HG03159 (cell line): ENCODE measurements at regions not wholly inside any gene's neighbourhood (a gene's known extent, or its start where the extent isn't known, plus 50 kb on each side); places are given as distances from the start of the nearest gene placed in this dataset.

Experiments used
- ATAC-seq: cut with Tn5 transposase; IDR thresholded peaks from one replicate; pipeline ENCODE4 v1.9.1; 2021; ENCODE audit warnings: mild to moderate bottlenecking, moderate library complexity; ENCODE audit not compliant: unreplicated experiment

DNA sequence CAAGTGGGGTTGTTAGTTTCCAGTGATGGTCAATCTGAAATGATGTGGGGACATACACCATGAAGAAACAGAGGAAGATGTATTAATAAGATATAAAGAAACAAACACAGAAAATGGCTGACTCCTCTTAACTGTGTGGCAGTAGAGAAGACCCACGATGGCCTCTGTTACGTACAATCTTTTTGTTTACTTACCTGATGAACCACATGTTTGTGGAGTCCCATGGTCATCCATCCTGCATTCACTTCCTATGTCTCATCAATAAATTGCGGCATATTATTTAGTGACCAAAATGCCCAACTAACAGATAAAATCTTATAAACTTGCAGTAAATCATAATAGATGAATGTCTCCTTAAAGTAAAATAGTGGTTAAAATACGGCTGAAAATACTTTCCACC, 740.1 kb upstream of the LINC00305 start:
- ATAC-seq: no peak

DNA sequence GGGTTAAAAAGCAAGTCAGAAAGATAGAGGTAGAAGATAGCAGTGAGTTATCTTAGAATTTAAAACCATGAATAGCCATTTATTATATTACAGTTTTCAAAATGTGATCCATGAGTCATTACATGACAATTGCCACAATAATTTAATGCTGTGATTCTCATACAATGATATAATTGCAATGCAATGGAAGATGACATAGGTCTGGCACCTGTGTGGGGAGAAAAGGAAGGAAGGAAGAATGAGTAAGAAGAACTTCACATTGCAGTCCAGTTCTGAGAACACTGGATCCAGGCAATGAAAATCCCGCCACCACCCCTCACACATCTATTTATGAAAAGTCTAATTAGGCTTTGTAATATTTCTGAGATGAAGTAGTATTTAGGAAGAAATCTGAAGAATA, 738.1 kb upstream of the LINC00305 start:
- ATAC-seq: no peak

DNA sequence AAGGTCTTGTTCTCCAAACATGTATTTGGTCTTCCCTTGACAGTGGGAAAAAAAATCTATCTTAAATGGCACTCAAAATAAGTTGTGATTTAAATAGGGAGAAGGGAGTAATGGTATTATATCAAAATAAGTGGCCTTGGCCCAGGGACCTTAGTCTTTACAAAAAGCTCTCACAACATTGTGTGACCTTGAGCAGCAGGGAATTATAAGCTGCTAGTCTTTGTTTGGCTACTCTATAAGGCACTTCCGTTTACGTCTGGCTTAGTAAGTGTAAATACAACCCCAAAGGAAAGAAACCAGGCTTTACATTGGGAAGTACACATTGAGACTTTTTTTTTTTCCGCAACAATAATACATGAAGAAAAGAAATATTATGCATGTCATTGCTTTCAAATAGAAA, 734.0 kb upstream of the LINC00305 start:
- ATAC-seq: no peak

DNA sequence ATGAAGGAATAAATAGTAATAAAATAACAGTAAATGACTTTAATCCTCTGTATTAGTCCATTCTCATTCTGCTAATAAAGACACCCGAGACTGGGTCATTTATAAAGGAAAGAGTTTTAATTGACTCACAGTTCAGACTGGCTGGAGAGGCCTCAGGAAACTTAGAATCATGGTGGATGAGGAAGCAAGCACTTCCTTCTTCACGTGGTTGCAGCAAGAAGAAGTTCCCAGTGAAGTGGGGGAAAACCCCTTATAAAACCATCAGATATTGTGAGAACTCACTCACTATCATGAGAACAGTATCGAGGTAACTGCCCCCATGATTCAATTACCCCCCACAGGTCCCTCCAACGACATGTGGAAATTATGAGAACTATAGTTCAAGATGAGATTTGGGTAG, 727.9 kb upstream of the LINC00305 start:
- ATAC-seq: no peak

DNA sequence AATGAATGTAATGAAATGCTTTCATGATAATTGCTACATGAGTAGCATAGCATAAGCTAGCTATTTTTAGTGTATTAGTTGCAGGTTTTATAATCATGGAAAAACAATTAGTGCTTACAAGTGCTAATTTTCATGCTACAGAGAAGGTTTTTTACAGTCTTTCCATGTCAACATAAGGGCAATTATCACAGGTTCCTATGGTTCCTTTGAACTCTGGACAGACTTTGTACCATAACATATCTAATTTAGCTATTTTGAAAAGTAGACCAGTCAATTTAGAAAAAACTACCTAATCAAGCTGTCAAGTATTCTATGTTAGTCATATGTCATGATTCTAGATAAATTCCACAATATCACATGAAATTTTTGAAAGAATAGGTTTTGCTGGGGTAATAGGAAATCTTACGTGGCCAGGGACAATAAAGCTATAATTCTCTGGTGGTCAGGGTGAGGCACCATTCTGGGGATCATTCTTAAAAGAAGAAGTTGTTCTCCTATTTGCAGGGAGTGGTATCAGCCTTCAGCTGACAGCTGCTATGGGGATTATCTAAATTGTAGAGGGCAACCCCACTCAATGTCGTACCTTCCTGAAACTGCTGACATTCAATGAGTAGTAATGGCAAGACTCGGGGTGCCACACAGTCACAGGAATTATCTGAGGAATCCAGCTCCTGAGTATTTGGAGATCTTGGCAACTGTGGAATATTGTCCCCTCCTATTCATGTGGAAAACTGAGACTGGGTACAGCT, 724.0 kb upstream of the LINC00305 start:
- no peak for ATAC-seq

DNA sequence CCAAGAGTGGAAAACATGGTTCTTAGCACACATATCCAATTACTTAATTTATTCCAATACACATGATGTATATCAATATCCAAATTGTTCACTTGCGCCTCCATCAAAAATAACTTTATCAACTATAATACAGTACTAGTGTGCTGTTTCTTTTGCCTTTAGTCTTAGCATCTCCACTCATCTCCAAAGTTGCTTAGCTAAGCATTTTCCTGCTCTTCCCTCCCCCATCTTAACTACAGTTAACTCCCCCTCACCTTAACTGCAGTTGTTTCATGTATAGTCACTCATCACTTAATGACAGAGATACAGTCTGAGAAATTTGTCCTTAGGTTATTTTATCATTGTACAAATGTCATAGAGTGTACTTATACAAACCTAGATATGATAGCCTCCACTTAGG, 705.2 kb upstream of the LINC00305 start:
- no peak for ATAC-seq

DNA sequence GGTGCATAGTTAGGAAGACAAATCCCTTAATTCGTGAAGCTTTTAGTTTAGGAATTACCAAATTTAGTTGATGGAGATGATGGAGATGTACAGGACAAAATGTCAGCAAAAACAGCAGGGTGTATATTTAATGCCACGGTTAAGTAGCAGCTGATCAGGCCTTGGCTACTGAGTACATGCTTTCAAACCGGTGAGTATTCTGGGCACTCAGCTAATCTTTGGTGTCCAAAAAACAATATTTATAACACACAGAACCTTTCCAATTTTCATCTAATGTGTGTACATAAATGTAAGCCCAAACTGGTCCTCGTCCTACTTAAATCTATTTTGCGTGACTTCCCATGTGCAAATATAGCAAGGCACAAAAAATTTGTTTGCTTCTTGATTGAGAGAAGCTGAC, 703.4 kb upstream of the LINC00305 start:
- ATAC-seq: no peak

DNA sequence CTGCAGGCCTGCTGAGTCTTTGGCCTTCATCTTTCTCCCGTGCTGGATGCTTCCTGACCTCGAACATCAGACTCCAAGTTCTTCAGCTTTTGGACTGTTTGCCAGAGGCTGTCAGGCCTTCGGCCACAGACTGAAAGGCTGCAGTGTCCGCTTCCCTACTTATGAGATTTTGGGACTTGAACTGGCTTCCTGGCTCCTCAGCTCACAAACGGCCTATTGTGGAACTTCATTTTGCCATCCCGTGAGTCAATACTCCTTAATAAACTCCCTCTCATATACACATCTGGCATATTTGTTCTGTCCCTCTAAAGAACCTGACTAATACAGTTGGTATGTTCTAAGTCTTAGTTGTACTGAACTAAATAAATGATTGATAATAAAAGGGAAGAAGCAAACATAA, 702.8 kb upstream of the LINC00305 start:
- ATAC-seq: no peak

DNA sequence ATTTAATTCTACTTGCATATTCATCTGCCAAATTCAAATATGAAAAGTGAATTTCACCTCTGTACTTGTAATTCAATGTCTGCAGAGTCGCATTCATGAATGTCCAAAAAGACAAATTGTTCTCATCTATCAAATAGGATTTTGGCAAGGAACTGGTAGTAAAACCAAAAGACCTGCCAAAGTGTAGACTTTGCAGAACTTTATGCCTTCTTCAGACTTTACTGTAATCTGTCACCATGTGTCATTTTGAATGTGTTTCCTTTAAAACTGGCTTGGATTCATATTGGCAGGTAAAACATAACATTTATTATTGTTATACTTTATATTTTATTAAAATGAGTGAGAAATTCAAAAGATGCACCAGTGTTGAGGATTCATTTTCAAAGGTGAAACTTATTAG, 701.9 kb upstream of the LINC00305 start:
- no peak for ATAC-seq

DNA sequence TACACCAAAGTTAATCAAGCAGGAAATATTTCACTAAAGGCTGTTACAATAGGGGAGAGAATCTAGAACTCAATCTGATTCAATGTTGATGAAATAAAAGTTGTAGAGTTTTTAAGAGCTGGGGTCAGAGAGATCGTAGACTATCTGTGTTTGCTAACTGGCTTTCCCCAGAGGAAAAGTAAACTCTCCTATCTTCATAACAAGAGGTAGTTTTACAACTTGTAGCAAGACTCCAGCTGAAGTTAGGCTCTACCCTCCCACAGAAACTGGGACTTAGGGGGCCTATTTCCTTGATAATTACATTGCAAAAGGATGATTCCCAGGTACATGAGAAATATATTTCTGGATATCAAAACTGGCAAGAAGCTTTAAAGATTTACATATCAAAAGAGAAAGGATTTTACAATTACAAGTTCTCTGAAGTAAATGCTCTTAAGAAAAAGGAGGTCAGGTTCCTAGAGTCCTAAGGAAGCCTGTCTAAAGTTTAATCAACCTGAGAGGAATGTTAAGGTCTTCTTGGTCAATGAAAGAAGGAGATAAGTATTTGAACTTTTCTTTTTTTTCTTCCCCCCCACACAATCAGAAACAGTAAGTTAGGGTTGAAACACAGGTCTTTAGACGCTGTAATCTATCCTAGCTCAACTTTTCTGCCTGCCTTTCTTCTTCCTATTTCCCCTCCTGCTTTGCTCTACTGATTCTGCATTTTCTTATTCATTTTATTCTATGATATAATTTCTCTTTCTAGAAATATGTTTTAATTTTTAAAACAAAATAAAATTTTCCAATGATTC, 692.2 kb upstream of the LINC00305 start:
- no peak for ATAC-seq

DNA sequence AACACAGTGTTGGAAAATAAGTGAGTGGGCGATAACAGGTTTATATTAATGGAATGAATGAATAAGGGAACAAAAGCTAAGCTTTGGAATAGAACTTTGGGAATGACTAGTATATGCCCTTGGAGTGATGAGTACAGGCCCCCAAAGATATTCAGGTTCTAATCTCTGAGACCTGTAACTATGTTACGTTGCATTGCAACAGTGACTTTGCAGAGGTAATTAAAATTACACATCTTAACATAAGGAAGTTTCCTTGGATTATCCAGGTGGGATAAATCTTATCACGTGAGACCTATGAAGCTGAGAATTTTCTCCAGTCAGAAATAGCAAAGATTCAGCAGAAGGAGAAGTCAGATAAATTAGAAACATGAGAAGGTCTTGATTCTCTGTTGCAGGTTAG, 661.5 kb upstream of the LINC00305 start:
- ATAC-seq: no peak

DNA sequence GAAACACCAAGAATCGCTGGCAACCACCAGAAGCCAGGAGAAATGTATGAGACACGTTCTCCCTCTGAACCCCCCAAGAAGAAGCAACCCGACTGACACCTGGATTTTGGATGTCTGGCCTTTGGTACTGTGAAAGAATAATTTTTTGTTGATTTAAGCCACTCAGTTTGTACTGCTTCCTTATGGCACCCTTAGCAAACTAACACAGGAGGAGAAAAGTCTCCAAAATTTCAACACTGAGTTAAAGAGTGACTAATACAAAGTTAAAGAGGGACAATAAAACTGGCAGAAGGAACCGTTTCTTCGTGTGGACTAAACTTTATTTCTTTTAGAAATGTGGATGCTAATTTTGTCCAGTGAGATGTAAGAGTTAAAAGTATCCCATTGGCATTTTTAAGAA, 660.9 kb upstream of the LINC00305 start:
- ATAC-seq: no peak

DNA sequence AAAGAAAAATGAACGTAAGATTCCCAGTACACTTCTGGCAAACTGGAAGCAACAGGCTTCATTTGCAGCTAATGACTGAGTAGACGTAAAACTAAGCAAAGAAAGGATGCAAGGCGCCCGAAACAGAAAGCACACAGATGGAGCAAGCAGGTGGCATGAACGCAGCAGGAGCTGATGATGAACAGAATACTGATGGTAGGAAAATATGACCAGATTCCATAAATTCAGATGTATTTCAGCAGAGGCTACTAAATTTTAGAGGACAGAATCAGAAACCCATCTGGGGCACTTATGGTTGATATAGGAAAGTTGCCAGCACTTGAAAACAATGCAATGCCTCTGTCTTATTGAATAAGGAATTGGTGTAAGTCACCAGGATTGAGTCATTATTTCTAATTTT, 658.7 kb upstream of the LINC00305 start:
- ATAC-seq: no peak

DNA sequence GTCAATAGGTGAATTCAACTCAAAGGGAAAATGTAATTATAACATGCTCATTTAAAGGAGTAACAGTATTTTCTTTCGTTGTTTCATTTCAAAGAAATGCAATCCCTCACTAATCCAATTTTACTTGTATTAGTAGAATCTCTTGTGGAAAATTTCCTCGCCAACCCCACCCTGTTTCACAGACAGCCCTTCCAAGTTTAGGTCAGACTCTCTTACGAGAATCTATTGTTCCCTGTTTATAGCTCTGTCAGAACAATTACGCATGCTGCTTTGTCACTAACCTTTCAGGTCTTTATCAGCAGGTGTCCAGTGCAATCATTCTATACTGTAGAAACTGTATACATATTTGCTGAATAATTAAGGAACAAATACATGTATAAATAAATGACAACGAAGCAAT, 657.8 kb upstream of the LINC00305 start:
- ATAC-seq: no peak

DNA sequence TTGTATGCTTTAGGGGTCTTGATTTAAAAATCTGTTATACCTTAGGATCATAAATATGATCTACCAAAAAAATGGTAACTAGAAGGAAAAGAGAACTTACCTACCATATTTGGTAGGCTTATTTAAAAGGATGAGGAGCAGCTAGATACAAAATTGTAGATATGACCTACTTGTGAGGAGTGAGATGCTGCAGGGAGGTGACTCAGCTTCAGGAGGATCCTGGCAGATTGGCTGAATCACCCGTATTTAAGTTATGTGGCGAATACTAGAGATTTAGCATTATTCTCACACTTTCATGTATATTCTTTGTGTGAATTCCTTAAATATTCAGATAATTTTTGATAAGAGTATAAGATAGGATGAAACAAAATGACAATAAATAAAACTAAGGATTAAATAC, 657.3 kb upstream of the LINC00305 start:
- ATAC-seq: no peak

DNA sequence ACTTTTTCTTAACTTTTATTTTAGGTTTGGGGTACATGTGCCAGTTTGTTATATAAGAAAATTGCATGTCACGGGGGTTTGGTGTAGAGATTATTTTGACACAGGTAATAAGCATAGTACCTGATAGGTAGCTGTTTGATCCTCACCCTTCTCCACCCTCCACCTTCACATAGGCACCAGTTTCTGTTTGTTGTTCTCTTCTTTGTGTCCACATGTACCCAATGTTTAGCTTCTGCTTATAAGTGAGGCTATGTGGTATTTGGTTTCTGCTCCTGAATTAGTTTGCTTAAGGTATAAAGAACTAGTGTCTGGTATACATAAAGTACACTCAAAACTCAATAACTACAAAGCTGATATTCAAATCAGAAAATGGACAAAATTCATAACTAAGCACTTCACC, 654.6 kb upstream of the LINC00305 start:
- no peak for ATAC-seq

DNA sequence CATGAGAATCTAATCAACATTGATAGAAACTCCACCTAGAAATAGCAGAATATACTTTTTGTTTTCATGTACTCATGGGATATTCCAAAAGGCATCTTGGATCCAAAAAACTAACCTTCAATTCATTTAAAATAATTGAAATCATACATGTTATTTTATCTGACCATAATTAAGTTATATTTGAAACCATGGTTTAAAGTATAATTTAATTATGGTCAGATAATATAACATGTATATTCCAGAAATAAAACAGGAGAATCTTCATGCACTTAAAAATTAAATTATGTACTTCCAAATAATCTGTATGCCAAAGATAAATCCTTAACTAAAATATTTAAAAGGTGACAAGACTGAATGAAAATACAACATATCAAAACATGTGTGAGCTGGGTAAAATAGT, 651.3 kb upstream of the LINC00305 start:
- no peak for ATAC-seq

DNA sequence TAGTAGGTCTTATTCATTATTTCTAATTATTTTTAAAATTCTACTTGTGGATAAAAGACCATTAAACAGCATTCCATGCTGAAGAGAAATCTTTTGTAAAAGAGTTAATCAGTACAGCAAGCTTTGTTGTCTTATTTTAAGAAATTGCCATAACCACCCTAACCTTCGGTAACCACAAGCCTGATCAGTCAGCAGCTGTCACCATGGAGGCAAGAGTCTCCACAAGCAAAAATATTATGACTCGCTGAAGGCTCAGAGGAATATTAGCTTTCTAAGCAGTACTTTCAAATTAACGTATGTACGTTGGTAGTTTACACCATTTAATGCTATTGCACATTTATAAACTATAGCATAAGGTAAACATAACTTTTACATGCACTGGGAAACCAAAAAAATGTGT, 650.5 kb upstream of the LINC00305 start:
- no peak for ATAC-seq

DNA sequence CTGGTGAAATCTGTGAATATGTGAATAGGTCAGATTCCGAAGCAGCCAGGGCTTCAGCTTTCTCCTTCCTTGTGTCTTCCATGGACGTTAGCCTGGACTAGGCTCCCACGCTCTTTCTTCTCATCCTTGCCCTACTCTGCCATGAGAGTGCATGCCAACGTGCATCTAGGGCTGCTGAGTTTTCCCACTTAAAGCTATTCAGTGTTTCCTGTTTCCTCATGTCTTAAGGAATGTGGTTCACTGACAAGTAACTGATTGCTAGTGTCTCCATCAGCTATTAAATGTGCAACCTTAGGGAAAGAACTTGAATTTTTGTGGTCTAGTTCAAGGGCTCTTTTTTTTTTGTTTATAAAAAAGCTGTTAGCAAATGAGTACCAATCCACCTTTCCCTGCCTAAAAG, 642.3 kb upstream of the LINC00305 start:
- no peak for ATAC-seq

DNA sequence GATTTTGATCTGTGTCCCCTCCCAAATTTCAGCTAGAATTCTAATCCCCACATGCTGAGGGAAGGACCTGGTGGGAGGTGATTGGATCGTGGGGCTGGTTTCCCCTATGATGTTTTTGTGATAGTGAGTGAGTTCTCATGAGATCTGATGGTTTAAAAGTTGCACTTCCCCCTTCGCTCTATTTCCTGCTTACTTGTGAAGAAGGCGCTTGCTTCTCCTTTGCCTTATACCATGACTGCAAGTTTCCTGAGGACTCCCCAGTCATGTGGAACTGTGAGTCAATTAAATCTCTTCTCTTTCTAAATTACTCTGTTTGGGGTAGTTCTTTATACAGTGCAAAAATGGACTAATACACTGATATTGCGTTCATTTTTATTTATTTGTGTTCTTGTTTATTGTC, 636.8 kb upstream of the LINC00305 start:
- ATAC-seq: no peak

DNA sequence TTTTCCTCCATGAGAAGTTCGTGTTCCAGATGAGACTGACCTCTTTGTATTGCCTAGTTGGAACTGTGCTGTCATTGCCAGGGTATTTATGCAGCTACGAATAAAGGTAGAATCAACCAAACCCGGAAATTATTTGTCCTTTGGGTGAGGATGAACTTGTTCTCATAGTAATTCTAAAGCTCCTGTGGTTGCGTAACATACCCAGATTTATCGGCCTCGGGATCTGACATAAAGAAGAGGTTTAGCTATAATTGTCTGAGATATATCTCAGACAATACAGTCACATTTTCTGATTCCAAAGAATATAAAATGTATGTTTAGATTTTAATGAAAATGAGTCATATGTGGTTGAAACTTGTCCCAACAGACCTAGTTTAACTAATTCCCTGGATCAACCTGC, 628.7 kb upstream of the LINC00305 start:
- no peak for ATAC-seq

DNA sequence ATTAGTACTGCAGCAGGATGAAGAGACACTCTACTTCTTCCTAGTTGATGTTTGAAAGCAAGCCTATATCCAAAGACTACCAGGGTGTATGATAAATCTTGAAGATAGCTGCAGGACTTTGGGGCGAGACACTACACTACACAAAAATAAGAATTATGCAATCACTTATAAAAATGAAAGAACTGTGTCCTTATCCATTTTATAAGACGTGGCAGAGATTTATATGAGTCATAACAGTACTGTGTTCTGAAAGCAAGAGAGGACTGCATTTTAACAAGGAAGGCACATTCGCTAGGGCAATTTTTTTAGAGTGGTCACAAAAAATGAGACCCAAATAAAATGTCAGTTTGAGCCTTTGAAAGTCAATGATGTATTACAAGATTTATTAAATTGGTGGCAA, 617.0 kb upstream of the LINC00305 start:
- no peak for ATAC-seq

DNA sequence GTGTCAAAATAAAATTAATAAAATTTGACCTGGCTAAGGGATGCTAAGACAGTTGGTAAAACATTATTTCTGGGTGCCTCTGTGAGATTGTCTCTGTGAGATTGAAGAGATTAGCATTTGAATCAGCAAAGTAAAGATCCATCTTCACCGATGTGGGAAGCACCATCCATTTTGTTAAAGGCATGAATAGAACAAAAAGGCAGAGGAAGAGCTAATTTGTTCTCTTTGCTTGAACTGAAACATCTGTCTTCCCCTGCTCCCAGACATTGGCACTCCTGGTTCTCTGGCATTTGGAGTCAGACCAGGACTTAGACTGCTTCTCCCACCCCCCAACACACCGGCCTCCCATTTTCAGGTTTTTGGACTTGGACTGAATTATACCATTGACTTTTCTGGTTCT, 603.8 kb upstream of the LINC00305 start:
- ATAC-seq: no peak
